Neural cell (in vitro differentiated cells): ENCODE measurements at regions not wholly inside any gene's neighbourhood (a gene's known extent, or its start where the extent isn't known, plus 50 kb on each side); places are given as distances from the start of the nearest gene placed in this dataset.
"Not testable (repeated sequence)": the region's sequence is repeated elsewhere in the genome, so short reads cannot be mapped to it uniquely, and the experiment has no call there.

Experiments used
- H2AFZ ChIP-seq: fragments of 200-600, 300-800 bp; sonication (generic), shearing (Covaris generic); 2 replicates; pipeline ENCODE4 v1.6.0; 2014; ENCODE audit warnings: low read depth, mild to moderate bottlenecking, antibody characterized with exemption, low read length, moderate library complexity
- H3F3A ChIP-seq: fragments of 200-600 bp; shearing (Covaris generic); 2 replicates; pipeline ENCODE4 v1.6.1; 2016; ENCODE audit warnings: mild to moderate bottlenecking, moderate library complexity, mixed read lengths, antibody characterized with exemption, low read length; ENCODE audit not compliant: insufficient read depth, poor library complexity, severe bottlenecking
- H3K27ac ChIP-seq: fragments of 200-600, 300-800 bp; sonication (generic), shearing (Covaris generic); 2 replicates; pipeline ENCODE4 v1.5.1; 2014; ENCODE audit warnings: mild to moderate bottlenecking, low read length, moderate library complexity
- H3K27me3 ChIP-seq: fragments of 300-800, 200-600 bp; sonication (generic), shearing (Covaris generic); 2 replicates; pipeline ENCODE4 v1.6.0; 2014; ENCODE audit warnings: mild to moderate bottlenecking, low read depth, low read length, moderate library complexity; ENCODE audit not compliant: insufficient read depth
- H3K36me3 ChIP-seq: fragments of 300-800, 200-600 bp; sonication (generic), shearing (Covaris generic); 2 replicates; pipeline ENCODE4 v1.5.1; 2014; ENCODE audit warnings: mild to moderate bottlenecking, antibody characterized with exemption, low read length, moderate library complexity; ENCODE audit not compliant: insufficient read depth
- H3K4me2 ChIP-seq: fragments of 300-800, 200-600 bp; sonication (generic), shearing (Covaris generic); 2 replicates; pipeline ENCODE4 v1.6.0; 2014; ENCODE audit warnings: mild to moderate bottlenecking, low read length
- H3K4me3 ChIP-seq: fragments of 300-800, 200-600 bp; sonication (generic), shearing (Covaris generic); 2 replicates; pipeline ENCODE4 v1.5.1; 2014; ENCODE audit warnings: mild to moderate bottlenecking, low read length, moderate library complexity
- H3K79me2 ChIP-seq: fragments of 200-600 bp; shearing (Covaris generic); replicated peaks from 2 replicates; pipeline ENCODE4 v1.6.0; 2014; ENCODE audit warnings: mild to moderate bottlenecking, low read length, moderate library complexity; ENCODE audit not compliant: insufficient read depth
- H3K9ac ChIP-seq: fragments of 300-800, 200-600 bp; sonication (generic), shearing (Covaris generic); 2 replicates; pipeline ENCODE4 v1.6.1; 2016; ENCODE audit warnings: mild to moderate bottlenecking, low read length, mixed read lengths
- H3K9me2 ChIP-seq: fragments of 200-600 bp; shearing (Covaris generic); 2 replicates; pipeline ENCODE4 v1.6.1; 2016; ENCODE audit warnings: mild to moderate bottlenecking, low read length, mixed read lengths; ENCODE audit not compliant: insufficient read depth
- H3K9me3 ChIP-seq: fragments of 200-600, 300-800 bp; sonication (generic), shearing (Covaris generic); 2 replicates; pipeline ENCODE4 v1.6.1; 2016; ENCODE audit warnings: mild to moderate bottlenecking, mixed run types, low read length, moderate library complexity, mixed read lengths
- H4K20me1 ChIP-seq: fragments of 200-600 bp; shearing (Covaris generic); 2 replicates; pipeline ENCODE4 v1.6.1; 2016; ENCODE audit warnings: mild to moderate bottlenecking, mixed run types; ENCODE audit not compliant: insufficient read depth
- CTCF ChIP-seq: fragments of 450-650 bp; IDR thresholded peaks from 2 replicates; pipeline ENCODE4 v1.5.1; 2014; ENCODE audit warnings: antibody characterized with exemption, mild to moderate bottlenecking, moderate library complexity; ENCODE audit not compliant: poor library complexity, severe bottlenecking
- EP300 ChIP-seq: fragments of 450-650 bp; conservative IDR thresholded peaks from 2 replicates; pipeline ENCODE4 v1.6.1; 2014; ENCODE audit warnings: antibody characterized with exemption, mild to moderate bottlenecking, moderate library complexity; ENCODE audit not compliant: poor library complexity, severe bottlenecking
- EZH2 ChIP-seq: fragments of 200-600, 300-800 bp; shearing (Covaris generic), sonication (generic); IDR thresholded peaks from 2 replicates; pipeline ENCODE4 v1.6.1; 2014; ENCODE audit warnings: antibody characterized with exemption, low read length, borderline replicate concordance, mild to moderate bottlenecking; ENCODE audit not compliant: insufficient read depth, poor library complexity, severe bottlenecking
- MXI1 ChIP-seq: fragments of 450-650 bp; conservative IDR thresholded peaks from 2 replicates; pipeline ENCODE4 v1.6.1; 2014; ENCODE audit warnings: antibody characterized with exemption, mild to moderate bottlenecking; ENCODE audit not compliant: poor library complexity, severe bottlenecking
- POLR2AphosphoS5 ChIP-seq: IDR thresholded peaks from 2 replicates; pipeline ENCODE4 v1.6.1; 2012
- RAD21 ChIP-seq: fragments of 450-650 bp; conservative IDR thresholded peaks from 2 replicates; pipeline ENCODE4 v1.6.1; 2014; ENCODE audit warnings: antibody characterized with exemption, mild to moderate bottlenecking, moderate library complexity
- SMC3 ChIP-seq: fragments of 450-650 bp; conservative IDR thresholded peaks from 2 replicates; pipeline ENCODE4 v1.6.1; 2014; ENCODE audit warnings: antibody characterized with exemption, mild to moderate bottlenecking, moderate library complexity; ENCODE audit not compliant: poor library complexity
- TAF1 ChIP-seq: IDR thresholded peaks from 2 replicates; pipeline ENCODE4 v1.6.1; 2012; ENCODE audit warnings: low read depth
- TF ChIP-seq, protein P1 (sequence below): IDR thresholded peaks from 2 replicates; pipeline ENCODE4 v1.6.1; 2012; ENCODE audit warnings: borderline replicate concordance

DNA sequence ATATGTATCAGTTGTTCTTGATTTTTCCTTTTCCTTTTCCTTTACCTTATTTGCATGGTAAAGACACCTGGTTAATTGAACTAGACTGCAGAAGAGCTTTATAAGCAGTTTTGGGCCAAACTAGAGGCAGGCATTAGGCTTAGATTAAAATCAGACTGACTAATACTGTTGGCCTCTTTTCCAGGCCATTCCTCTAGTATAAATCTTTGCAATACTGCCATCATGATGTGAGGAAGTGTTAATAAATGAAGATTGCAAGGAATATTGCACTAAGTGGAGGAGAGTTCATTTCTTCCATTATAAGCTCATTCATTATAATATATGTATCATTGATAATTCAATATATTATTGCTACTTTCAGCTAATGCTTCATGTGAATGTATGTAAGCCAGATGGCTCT is 163.8 kb downstream of the MMUT start:
- Histone ChIP-seq H3K79me2 (no peaks in the 10 kb centered on the region), H3F3A (no peaks in the 10 kb centered on the region), H3K4me3 (no peak overlapping the region), H3K27ac (no peak overlapping the region), H3K9me3 (no peaks in the 10 kb centered on the region), H3K36me3 (no peaks in the 10 kb centered on the region), H2AFZ (no peak overlapping the region), H3K9ac (no peak overlapping the region), H3K27me3 (no peaks in the 10 kb centered on the region), H3K9me2 (no peaks in the 10 kb centered on the region), H4K20me1 (no peaks in the 10 kb centered on the region), H3K4me2 (no peak overlapping the region)
- TF ChIP-seq, protein P1, sequence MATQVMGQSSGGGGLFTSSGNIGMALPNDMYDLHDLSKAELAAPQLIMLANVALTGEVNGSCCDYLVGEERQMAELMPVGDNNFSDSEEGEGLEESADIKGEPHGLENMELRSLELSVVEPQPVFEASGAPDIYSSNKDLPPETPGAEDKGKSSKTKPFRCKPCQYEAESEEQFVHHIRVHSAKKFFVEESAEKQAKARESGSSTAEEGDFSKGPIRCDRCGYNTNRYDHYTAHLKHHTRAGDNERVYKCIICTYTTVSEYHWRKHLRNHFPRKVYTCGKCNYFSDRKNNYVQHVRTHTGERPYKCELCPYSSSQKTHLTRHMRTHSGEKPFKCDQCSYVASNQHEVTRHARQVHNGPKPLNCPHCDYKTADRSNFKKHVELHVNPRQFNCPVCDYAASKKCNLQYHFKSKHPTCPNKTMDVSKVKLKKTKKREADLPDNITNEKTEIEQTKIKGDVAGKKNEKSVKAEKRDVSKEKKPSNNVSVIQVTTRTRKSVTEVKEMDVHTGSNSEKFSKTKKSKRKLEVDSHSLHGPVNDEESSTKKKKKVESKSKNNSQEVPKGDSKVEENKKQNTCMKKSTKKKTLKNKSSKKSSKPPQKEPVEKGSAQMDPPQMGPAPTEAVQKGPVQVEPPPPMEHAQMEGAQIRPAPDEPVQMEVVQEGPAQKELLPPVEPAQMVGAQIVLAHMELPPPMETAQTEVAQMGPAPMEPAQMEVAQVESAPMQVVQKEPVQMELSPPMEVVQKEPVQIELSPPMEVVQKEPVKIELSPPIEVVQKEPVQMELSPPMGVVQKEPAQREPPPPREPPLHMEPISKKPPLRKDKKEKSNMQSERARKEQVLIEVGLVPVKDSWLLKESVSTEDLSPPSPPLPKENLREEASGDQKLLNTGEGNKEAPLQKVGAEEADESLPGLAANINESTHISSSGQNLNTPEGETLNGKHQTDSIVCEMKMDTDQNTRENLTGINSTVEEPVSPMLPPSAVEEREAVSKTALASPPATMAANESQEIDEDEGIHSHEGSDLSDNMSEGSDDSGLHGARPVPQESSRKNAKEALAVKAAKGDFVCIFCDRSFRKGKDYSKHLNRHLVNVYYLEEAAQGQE: no peak
- no peak for TF ChIP-seq EP300
- no peak for TF ChIP-seq MXI1
- no peak for TF ChIP-seq POLR2AphosphoS5

DNA sequence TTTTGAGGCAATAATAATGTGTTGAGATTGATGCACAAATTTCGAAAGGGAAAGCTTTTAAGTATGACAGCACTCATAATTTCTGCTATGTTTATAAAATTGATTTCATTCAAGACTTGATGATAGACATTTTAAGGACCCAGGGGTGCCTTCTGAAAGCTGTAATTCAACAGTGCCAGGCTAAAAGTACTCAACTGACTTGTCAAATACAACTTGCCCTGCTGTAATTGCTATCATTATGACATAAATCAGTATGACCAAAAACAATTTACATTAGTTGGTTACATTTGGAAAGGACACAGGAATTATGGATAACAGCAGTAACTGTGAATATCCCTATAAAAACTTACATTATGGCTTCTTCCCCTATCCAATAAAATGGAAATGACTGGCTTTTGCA is 178.9 kb downstream of the MMUT start:
- peak; percentile 13 for TF ChIP-seq RAD21
- TF ChIP-seq, protein P1: peak; percentile 35
- TF ChIP-seq POLR2AphosphoS5: peak; percentile 78
- TF ChIP-seq SMC3: no peak
- no peak for TF ChIP-seq EZH2
- no peak for TF ChIP-seq CTCF
- TF ChIP-seq TAF1: no peak
- peak; percentile 97 for TF ChIP-seq EP300
- no peak for TF ChIP-seq MXI1
- Histone ChIP-seq H3K79me2 (no peaks in the 10 kb centered on the region), H3K9ac (no peak overlapping the region), H4K20me1 (no peaks in the 10 kb centered on the region), H3K4me2 (no peak overlapping the region), H3K27ac (peak overlapping the region; percentile 54), H2AFZ (no peak overlapping the region), H3K36me3 (no peaks in the 10 kb centered on the region), H3K4me3 (no peak overlapping the region), H3K9me2 (no peaks in the 10 kb centered on the region), H3K9me3 (no peaks in the 10 kb centered on the region), H3F3A (peaks cover 5% of the 10 kb centered on the region), H3K27me3 (no peaks in the 10 kb centered on the region)

- not testable (repeated sequence) for H3K9ac ChIP-seq, H3K9me2 ChIP-seq, H3K36me3 ChIP-seq, H2AFZ ChIP-seq, H3K79me2 ChIP-seq, H3K9me3 ChIP-seq, H3K4me3 ChIP-seq, H4K20me1 ChIP-seq, H3K4me2 ChIP-seq, H3K27me3 ChIP-seq, H3K27ac ChIP-seq, H3F3A ChIP-seq
Observed at GRCh38 chr6:49274809-49275769, 188.0 kb downstream of the MMUT start.
